Stimulated activated CD4-positive, alpha-beta T cell treated with anti-CD3 and anti-CD28 coated beads, Interleukin-1b, Interleukin-23, amount 100 ng/mL, for 4 hours (primary cell): ENCODE measurements at regions not wholly inside any gene's neighbourhood (a gene's known extent, or its start where the extent isn't known, plus 50 kb on each side); places are given as distances from the start of the nearest gene placed in this dataset.

Source experiments
- DNase-seq, 2 donors: peaks; one replicate each; pipeline ENCODE4 v3.0.0-alpha.2; 2020; ENCODE audit warnings: low read depth in 2 of 2

- DNase-seq: no peak
Observed at GRCh38 chr14:104356020-104356737, 217.8 kb downstream of the KIF26A start.

- no peak for DNase-seq
Observed at GRCh38 chr14:104356738-104357688, 218.6 kb downstream of the KIF26A start.

- no peak for DNase-seq
Observed at GRCh38 chr14:104357689-104358527, 219.5 kb downstream of the KIF26A start.

- no peak for DNase-seq
Observed at GRCh38 chr14:104358528-104359300, 220.3 kb downstream of the KIF26A start.

- DNase-seq: no peak
Observed at GRCh38 chr14:104359301-104359968, 220.1 kb upstream of the C14orf180 start.

- DNase-seq: no peak
Observed at GRCh38 chr14:104359969-104360442, 219.6 kb upstream of the C14orf180 start.

- DNase-seq: no peak
Observed at GRCh38 chr14:104360501-104360900, 219.1 kb upstream of the C14orf180 start.

- DNase-seq: no peak
Observed at GRCh38 chr14:104361101-104361591, 218.4 kb upstream of the C14orf180 start.

- DNase-seq: no peak
Observed at GRCh38 chr14:104361921-104362681, 217.5 kb upstream of the C14orf180 start.

GRCh38 chr14:104362761-104363605 is 216.6 kb upstream of the C14orf180 start:
- DNase-seq: no peak

- no peak for DNase-seq
Observed at GRCh38 chr14:104363891-104364760, 215.4 kb upstream of the C14orf180 start.

GRCh38 chr14:104364830-104365229 is 214.7 kb upstream of the C14orf180 start:
- DNase-seq: no peak

- DNase-seq: no peak
Observed at GRCh38 chr14:104366931-104367865, 212.4 kb upstream of the C14orf180 start.

- DNase-seq: no peak
Observed at GRCh38 chr14:104367866-104368750, 211.5 kb upstream of the C14orf180 start.

GRCh38 chr14:104368751-104369100 is 210.8 kb upstream of the C14orf180 start:
- no peak for DNase-seq

GRCh38 chr14:104369208-104369607 is 210.4 kb upstream of the C14orf180 start:
- DNase-seq: no peak
